HPDE6-E6E7 (cell line): ENCODE measurements at regions not wholly inside any gene's neighbourhood (a gene's known extent, or its start where the extent isn't known, plus 50 kb on each side); places are given as distances from the start of the nearest gene placed in this dataset.

Source experiments
- DNase-seq: peaks from one replicate; pipeline ENCODE4 v3.0.0; 2011; ENCODE audit warnings: missing footprints; ENCODE audit errors: extremely low spot score

- no peak for DNase-seq
Observed at GRCh38 chr2:11100976-11101375, 54.3 kb upstream of the SLC66A3 start.

- DNase-seq: no peak
Observed at GRCh38 chr2:11101430-11101829, 53.8 kb upstream of the SLC66A3 start.

- DNase-seq: no peak
Observed at GRCh38 chr2:11102466-11102865, 52.8 kb upstream of the SLC66A3 start.

GRCh38 chr2:11102956-11103860 is 52.1 kb upstream of the SLC66A3 start:
- no peak for DNase-seq

- no peak for DNase-seq
Observed at GRCh38 chr2:11103984-11104793, 51.1 kb upstream of the SLC66A3 start.

- DNase-seq: no peak
Observed at GRCh38 chr2:11104794-11105660, 50.2 kb upstream of the SLC66A3 start.
